ENCODE measurements at regions not wholly inside any gene's neighbourhood (a gene's known extent, or its start where the extent isn't known, plus 50 kb on each side); places are given as distances from the start of the nearest gene placed in this dataset.

DNA sequence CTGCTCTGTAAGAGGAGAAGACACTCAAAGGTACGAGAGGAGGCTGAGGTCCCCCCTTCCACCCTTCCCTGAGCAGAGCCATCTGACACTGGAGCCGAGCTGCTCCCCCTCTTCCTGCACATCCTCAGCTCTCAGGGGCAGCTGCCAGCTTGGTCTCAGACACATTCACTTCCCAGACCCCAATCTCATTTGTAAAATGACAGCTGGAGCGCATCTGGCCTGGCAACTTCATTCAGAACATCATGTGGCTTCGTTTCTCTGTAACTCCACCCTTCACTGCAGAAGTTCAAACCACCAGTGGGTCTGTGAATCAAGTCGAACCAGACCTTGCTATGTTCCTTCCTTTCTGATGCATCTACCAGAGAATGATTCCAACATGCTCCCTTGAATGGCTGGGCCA lies 145.6 kb upstream of the CDH4 start:
- H3K4me1 ChIP-seq (ENCODE audit: control insufficient read depth, insufficient read depth, low read length, poor library complexity, severe bottlenecking) = no peaks in the 10 kb centered on the region
- no peak overlapping the region for H3K4me3 ChIP-seq (ENCODE audit: insufficient read depth, low read depth, low read length, poor library complexity, severe bottlenecking)
- no peaks in the 10 kb centered on the region for H3K9me3 ChIP-seq (ENCODE audit: control insufficient read depth, low read length)
- no peaks in the 10 kb centered on the region for H3K27me3 ChIP-seq (replicated peaks; ENCODE audit: control insufficient read depth, insufficient read depth, low read length, poor library complexity, severe bottlenecking)
- DNase-seq = no peak
- no peak overlapping the region for H3K27ac ChIP-seq (ENCODE audit: insufficient read depth, low read length, poor library complexity, severe bottlenecking)
- H3K36me3 ChIP-seq (ENCODE audit: control insufficient read depth, insufficient read depth, low read length) = no peaks in the 10 kb centered on the region

DNA sequence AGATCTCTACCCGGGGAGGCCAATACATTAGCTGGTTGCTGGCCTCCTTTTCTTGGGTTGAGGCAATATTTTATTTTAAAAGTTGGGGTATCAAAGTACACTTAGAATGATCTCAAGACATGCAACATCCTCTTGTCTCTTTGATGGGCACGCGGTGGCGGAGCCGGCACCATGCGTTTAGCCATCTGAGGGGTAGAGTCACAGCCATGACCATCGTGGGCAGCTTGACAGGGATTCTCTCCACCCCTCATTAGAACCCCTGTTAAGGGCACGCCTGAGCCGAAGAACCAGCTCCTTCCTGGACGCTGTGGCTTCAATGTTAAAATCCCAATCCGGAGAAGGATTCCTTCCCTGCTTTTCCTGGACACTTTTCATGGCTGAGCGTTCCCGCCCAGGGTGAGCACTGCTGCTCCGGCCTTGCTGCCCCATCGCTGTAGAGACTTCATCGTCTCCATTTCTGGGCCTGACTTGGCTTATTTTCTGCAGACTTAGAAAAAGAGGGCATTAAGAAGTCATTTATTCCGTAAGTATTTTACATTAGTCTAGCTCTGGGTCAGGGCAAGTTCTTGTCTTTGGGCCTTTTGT lies 142.7 kb upstream of the CDH4 start:
- Histone ChIP-seq H3K27me3 (replicated peaks; ENCODE audit: control insufficient read depth, insufficient read depth, low read length, poor library complexity, severe bottlenecking) (no peaks in the 10 kb centered on the region), H3K36me3 (ENCODE audit: control insufficient read depth, insufficient read depth, low read length) (no peaks in the 10 kb centered on the region), H3K9me3 (ENCODE audit: control insufficient read depth, low read length) (no peaks in the 10 kb centered on the region), H3K4me3 (ENCODE audit: insufficient read depth, low read depth, low read length, poor library complexity, severe bottlenecking) (no peak overlapping the region), H3K27ac (ENCODE audit: insufficient read depth, low read length, poor library complexity, severe bottlenecking) (no peak overlapping the region), H3K4me1 (ENCODE audit: control insufficient read depth, insufficient read depth, low read length, poor library complexity, severe bottlenecking) (no peaks in the 10 kb centered on the region)
- DNase-seq = no peak

DNA sequence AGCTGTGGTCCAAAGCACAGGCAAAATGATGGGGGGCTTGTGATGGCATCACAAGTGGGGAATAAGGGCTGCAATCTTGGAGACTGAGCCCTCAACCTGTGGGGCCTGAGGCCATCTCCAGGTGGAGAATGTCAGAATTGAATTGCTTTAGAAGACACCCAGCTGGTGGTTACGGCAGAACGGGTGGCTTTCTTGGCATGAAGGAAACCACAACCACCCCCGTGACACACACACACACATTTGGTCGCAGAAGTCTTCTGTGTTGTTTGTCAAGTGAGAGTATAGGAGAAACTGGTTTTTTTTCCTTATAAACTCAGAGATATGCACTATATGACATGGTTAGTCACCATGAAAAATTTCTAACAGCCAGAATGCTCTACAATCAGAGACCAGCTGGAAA lies 139.5 kb upstream of the CDH4 start:
- DNase-seq = no peak
- Histone ChIP-seq H3K27ac (ENCODE audit: insufficient read depth, low read length, poor library complexity, severe bottlenecking) (no peak overlapping the region), H3K27me3 (replicated peaks; ENCODE audit: control insufficient read depth, insufficient read depth, low read length, poor library complexity, severe bottlenecking) (no peaks in the 10 kb centered on the region)

DNA sequence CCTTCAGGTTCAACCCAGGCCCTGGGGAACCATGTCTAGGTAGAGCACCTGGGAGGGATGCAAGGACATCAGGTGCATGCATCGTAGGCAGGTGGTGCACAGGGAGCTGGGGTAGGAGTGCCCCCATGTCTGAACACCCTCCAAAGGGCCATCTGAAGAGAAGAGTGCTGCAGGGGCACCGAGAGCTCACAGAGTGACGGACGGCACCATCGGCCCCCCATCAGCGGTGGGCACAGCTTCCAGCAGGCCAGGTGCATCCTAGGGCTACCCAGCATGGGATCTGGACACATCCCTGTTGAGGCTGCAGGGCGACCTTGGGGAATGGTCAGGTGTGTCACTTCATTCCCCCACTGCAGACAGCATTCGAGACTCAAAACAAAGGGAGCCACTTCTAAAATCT lies 138.3 kb upstream of the CDH4 start:
- Histone ChIP-seq H3K36me3 (ENCODE audit: control insufficient read depth, insufficient read depth, low read length) (no peaks in the 10 kb centered on the region), H3K27me3 (replicated peaks; ENCODE audit: control insufficient read depth, insufficient read depth, low read length, poor library complexity, severe bottlenecking) (no peaks in the 10 kb centered on the region), H3K4me3 (ENCODE audit: insufficient read depth, low read depth, low read length, poor library complexity, severe bottlenecking) (no peak overlapping the region), H3K4me1 (ENCODE audit: control insufficient read depth, insufficient read depth, low read length, poor library complexity, severe bottlenecking) (no peaks in the 10 kb centered on the region), H3K9me3 (ENCODE audit: control insufficient read depth, low read length) (no peaks in the 10 kb centered on the region), H3K27ac (ENCODE audit: insufficient read depth, low read length, poor library complexity, severe bottlenecking) (no peak overlapping the region)
- DNase-seq = no peak

More for the DNA sequence above, 139.5 kb upstream of the CDH4 start:
- Histone ChIP-seq H3K4me1 (ENCODE audit: control insufficient read depth, insufficient read depth, low read length, poor library complexity, severe bottlenecking) (no peaks in the 10 kb centered on the region), H3K4me3 (ENCODE audit: insufficient read depth, low read depth, low read length, poor library complexity, severe bottlenecking) (no peak overlapping the region), H3K9me3 (ENCODE audit: control insufficient read depth, low read length) (no peaks in the 10 kb centered on the region), H3K36me3 (ENCODE audit: control insufficient read depth, insufficient read depth, low read length) (no peaks in the 10 kb centered on the region)

DNA sequence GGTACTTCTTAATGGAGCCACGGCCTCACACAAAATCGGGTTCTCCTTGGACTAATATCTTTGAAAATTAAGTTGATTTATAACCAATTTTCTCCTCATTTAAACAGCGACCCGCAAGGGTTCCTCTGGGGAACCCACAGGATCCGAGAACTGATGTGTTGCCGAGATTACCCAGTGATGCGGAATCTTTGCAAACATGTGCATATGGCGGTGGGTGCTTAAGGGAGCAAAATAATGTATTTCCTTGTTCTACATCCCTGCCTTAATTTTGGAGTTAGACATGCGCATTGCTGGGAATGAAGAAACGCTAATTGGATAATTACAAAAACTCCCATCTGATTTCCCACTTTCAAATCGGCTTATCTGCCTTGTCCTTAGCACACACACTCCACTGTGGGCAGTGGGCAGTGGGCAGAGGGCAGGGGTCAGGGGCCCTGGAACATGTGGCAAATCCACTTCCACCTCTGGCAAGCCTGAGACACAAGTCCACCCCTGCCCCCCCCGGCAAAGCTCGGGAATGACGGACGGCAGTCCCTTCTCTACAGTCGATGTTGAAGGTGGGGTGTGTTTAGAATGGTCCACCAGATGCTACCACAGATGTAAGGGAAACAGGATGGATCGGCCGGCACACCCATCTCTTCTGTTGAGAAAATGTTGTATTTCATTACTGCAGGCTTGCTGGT lies 137.4 kb upstream of the CDH4 start:
- Histone ChIP-seq H3K36me3 (ENCODE audit: control insufficient read depth, insufficient read depth, low read length) (no peaks in the 10 kb centered on the region), H3K4me1 (ENCODE audit: control insufficient read depth, insufficient read depth, low read length, poor library complexity, severe bottlenecking) (no peaks in the 10 kb centered on the region), H3K27ac (ENCODE audit: insufficient read depth, low read length, poor library complexity, severe bottlenecking) (no peak overlapping the region), H3K9me3 (ENCODE audit: control insufficient read depth, low read length) (no peaks in the 10 kb centered on the region), H3K4me3 (ENCODE audit: insufficient read depth, low read depth, low read length, poor library complexity, severe bottlenecking) (no peak overlapping the region), H3K27me3 (replicated peaks; ENCODE audit: control insufficient read depth, insufficient read depth, low read length, poor library complexity, severe bottlenecking) (no peaks in the 10 kb centered on the region)
- DNase-seq = no peak

DNA sequence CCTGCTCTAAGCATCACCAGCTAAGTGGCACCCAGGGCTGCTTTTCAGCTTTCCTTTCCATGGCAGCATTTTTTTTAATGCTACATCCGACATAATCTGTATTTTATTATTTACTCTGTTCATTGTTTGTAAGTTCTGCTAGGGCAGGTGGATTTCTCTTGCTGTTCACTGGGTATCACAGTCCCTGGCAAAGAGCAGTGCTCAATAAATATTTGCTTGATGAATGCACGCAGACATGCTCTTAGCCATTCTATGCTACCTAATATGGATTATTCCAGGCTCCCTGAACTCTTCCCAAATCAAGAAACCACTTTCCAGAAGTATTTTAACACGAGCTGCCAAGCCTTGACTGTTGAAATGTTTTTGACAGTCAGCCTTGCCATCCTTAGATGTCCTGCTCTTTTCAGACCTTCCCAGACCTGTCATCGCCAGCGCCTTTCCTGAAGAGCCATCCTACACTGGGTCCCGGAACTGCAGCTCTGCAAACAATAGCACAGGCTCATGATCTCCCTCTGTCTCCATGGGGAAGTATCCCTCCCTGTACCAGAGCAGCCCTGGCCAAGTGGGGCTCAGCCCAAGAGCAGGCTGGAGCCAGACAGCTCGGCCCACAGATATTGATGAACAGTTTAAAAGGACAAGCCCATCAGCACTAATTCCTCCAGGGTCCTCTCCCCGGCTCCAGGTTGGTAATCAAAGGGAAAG lies 136.5 kb upstream of the CDH4 start:
- H3K4me1 ChIP-seq (ENCODE audit: control insufficient read depth, insufficient read depth, low read length, poor library complexity, severe bottlenecking) = no peaks in the 10 kb centered on the region
- no peaks in the 10 kb centered on the region for H3K9me3 ChIP-seq (ENCODE audit: control insufficient read depth, low read length)
- no peak overlapping the region for H3K27ac ChIP-seq (ENCODE audit: insufficient read depth, low read length, poor library complexity, severe bottlenecking)
- H3K27me3 ChIP-seq (replicated peaks; ENCODE audit: control insufficient read depth, insufficient read depth, low read length, poor library complexity, severe bottlenecking) = no peaks in the 10 kb centered on the region
- DNase-seq = no peak
- H3K4me3 ChIP-seq (ENCODE audit: insufficient read depth, low read depth, low read length, poor library complexity, severe bottlenecking) = no peak overlapping the region
- H3K36me3 ChIP-seq (ENCODE audit: control insufficient read depth, insufficient read depth, low read length) = no peaks in the 10 kb centered on the region

DNA sequence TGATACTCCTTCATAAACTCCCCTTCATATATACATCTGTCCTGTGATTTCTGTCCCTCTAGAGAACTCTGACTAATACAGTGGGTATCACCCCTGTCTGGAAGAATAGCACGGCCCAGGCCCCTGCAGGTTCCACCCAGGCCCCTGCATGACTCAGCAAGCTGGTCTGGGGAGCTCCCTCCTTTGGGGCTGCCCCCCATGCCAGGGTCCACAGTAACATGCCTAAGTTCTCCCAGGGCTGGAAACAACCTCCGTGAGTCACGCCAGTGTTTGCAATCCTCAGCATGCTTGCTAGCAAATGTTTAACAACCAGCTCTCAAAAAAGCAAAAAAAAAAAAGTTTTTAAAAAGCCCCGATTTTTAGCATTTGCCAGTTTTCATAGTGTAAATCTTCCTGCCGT lies 134.3 kb upstream of the CDH4 start:
- Histone ChIP-seq H3K36me3 (ENCODE audit: control insufficient read depth, insufficient read depth, low read length) (no peaks in the 10 kb centered on the region), H3K27ac (ENCODE audit: insufficient read depth, low read length, poor library complexity, severe bottlenecking) (no peak overlapping the region), H3K4me3 (ENCODE audit: insufficient read depth, low read depth, low read length, poor library complexity, severe bottlenecking) (no peak overlapping the region)

DNA sequence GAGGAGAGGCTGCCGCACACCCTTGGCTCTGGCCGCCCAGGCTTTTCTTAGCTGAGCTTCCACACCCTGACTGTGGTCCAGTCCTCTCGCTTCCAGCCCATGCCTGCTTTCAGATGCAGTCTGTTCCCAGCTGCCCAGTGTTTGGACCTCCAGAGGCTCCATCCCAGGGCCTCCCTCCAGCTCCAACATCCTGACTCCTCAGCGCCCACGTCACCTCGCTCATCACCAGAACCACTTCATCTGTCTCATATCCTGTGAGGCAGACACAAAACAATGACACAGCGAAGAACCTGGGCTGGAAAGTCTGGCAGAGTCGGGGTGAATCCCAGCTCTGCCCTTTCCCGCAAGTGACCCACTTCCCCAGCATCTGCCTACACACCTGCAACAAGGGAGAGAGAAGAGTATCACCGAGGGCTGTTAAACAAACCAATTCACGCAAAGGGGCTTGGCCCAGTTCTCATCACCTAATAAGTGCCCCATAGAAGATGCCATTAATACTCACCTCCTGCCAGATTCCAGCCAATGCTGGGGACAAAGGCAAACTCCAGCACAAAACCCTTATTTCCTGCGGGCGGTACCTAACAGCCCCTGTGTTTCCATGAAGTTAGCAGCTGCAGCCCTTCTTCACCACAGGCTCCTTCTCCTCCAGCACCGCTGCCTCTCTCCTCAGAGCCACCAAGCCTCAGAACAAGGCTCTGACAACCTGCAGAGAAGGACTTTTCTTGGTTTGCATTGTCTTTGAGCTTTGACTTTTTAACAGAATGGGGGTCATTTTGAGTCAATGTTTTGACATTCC lies 133.4 kb upstream of the CDH4 start:
- Histone ChIP-seq H3K27me3 (replicated peaks; ENCODE audit: control insufficient read depth, insufficient read depth, low read length, poor library complexity, severe bottlenecking) (no peaks in the 10 kb centered on the region), H3K4me1 (ENCODE audit: control insufficient read depth, insufficient read depth, low read length, poor library complexity, severe bottlenecking) (no peaks in the 10 kb centered on the region), H3K4me3 (ENCODE audit: insufficient read depth, low read depth, low read length, poor library complexity, severe bottlenecking) (no peak overlapping the region), H3K27ac (ENCODE audit: insufficient read depth, low read length, poor library complexity, severe bottlenecking) (no peak overlapping the region), H3K9me3 (ENCODE audit: control insufficient read depth, low read length) (no peaks in the 10 kb centered on the region), H3K36me3 (ENCODE audit: control insufficient read depth, insufficient read depth, low read length) (no peaks in the 10 kb centered on the region)
- DNase-seq = no peak

More for the DNA sequence above, 134.3 kb upstream of the CDH4 start:
- DNase-seq = no peak
- Histone ChIP-seq H3K4me1 (ENCODE audit: control insufficient read depth, insufficient read depth, low read length, poor library complexity, severe bottlenecking) (no peaks in the 10 kb centered on the region), H3K27me3 (replicated peaks; ENCODE audit: control insufficient read depth, insufficient read depth, low read length, poor library complexity, severe bottlenecking) (no peaks in the 10 kb centered on the region), H3K9me3 (ENCODE audit: control insufficient read depth, low read length) (no peaks in the 10 kb centered on the region)

DNA sequence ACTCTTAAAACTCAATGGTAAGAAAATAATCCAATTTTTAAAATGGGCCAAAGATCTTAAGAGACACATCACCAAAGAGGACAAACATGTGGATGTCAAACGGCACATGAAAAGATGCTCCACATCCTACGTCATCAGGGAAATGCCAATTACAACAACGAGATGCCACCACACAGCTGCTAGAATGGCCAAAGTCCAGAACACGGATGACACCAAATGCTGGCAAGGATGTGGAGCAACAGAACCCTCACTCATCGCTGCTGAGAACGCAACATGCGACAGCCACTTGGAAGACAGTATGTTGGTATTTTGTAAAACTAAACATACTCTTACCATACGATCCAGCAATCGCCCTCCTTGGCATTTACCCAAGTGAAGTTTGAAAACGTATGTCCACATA lies 132.8 kb upstream of the CDH4 start:
- Histone ChIP-seq H3K27me3 (replicated peaks; ENCODE audit: control insufficient read depth, insufficient read depth, low read length, poor library complexity, severe bottlenecking) (no peaks in the 10 kb centered on the region), H3K4me1 (ENCODE audit: control insufficient read depth, insufficient read depth, low read length, poor library complexity, severe bottlenecking) (no peaks in the 10 kb centered on the region), H3K4me3 (ENCODE audit: insufficient read depth, low read depth, low read length, poor library complexity, severe bottlenecking) (no peak overlapping the region), H3K27ac (ENCODE audit: insufficient read depth, low read length, poor library complexity, severe bottlenecking) (no peak overlapping the region), H3K36me3 (ENCODE audit: control insufficient read depth, insufficient read depth, low read length) (no peaks in the 10 kb centered on the region), H3K9me3 (ENCODE audit: control insufficient read depth, low read length) (no peaks in the 10 kb centered on the region)
- no peak for DNase-seq

Measured in effector memory CD4-positive, alpha-beta T cell (primary cell).